Natural killer cell (primary cell): ENCODE measurements at regions not wholly inside any gene's neighbourhood (a gene's known extent, or its start where the extent isn't known, plus 50 kb on each side); places are given as distances from the start of the nearest gene placed in this dataset.

Source experiments
- ATAC-seq, 3 donors: fragments of 150-1000 bp in 2 of 3; fragments of 200-7000 bp in 1 of 3; cut with Tn5 transposase; 1 replicate in 1 of 3; 2 replicates in 2 of 3; pipeline ENCODE4 v1.10.0; 2021; ENCODE audit warnings: mild to moderate bottlenecking in 2 of 3, moderate library complexity in 2 of 3
- DNase-seq, 2 donors: peaks; one replicate each; pipeline versions ENCODE4 v3.0.0 to v3.0.0-alpha.2; 2013 to 2021; ENCODE audit warnings: mixed read lengths in 1 of 2
- H3K27ac ChIP-seq: one replicate; pipeline ENCODE4 v1.5.1; 2013; ENCODE audit warnings: mild to moderate bottlenecking, low read length
- H3K27me3 ChIP-seq: one replicate; pipeline ENCODE4 v1.6.1; 2013; ENCODE audit warnings: low read length; ENCODE audit not compliant: control insufficient read depth, insufficient read depth
- H3K36me3 ChIP-seq: one replicate; pipeline ENCODE4 v1.6.1; 2013; ENCODE audit warnings: low read length; ENCODE audit not compliant: control insufficient read depth, insufficient read depth
- H3K4me1 ChIP-seq: one replicate; pipeline ENCODE4 v1.6.1; 2013; ENCODE audit warnings: low read length; ENCODE audit not compliant: control insufficient read depth, insufficient read depth
- H3K4me3 ChIP-seq: one replicate; pipeline ENCODE4 v1.5.1; 2013; ENCODE audit warnings: low read length
- H3K9me3 ChIP-seq: one replicate; pipeline ENCODE4 v1.6.1; 2013; ENCODE audit warnings: low read length; ENCODE audit not compliant: control insufficient read depth, insufficient read depth
- H3K27ac Mint-ChIP-seq, 2 donors: one replicate each; pipeline ENCODE4 v1.8.0; 2022; ENCODE audit warnings: mild to moderate bottlenecking in 2 of 2, mixed read lengths in 2 of 2, moderate library complexity in 1 of 2
- H3K27me3 Mint-ChIP-seq, 2 donors: one replicate each; pipeline ENCODE4 v1.8.0; 2022; ENCODE audit warnings: low read depth in 2 of 2, mixed read lengths in 2 of 2
- H3K36me3 Mint-ChIP-seq: one replicate; pipeline ENCODE4 v1.8.0; 2022; ENCODE audit warnings: mixed read lengths
- H3K4me1 Mint-ChIP-seq, 2 donors: one replicate each; pipeline ENCODE4 v1.8.0; 2022; ENCODE audit warnings: mixed read lengths in 2 of 2
- H3K4me3 Mint-ChIP-seq: one replicate; pipeline ENCODE4 v1.8.0; 2022; ENCODE audit warnings: mild to moderate bottlenecking, moderate library complexity, mixed read lengths
- H3K9me3 Mint-ChIP-seq, 2 donors: one replicate each; pipeline ENCODE4 v1.8.0; 2022; ENCODE audit warnings: mixed read lengths in 2 of 2
- CTCF ChIP-seq: fragments of 200-600 bp; IDR thresholded peaks from one replicate; pipeline ENCODE4 v1.8.0; 2022; ENCODE audit warnings: antibody characterized with exemption
- WGBS: methylation state at CpG from one replicate; pipeline ENCODE4 v1.1.7; 2013; ENCODE audit warnings: missing lambda C conversion rate; ENCODE audit not compliant: insufficient coverage; 5-methylcytosine and 5-hydroxymethylcytosine counted together
- intact Hi-C: fragments of 100-400 bp; cut with micrococcal nuclease; formaldehyde crosslinking; loops from one replicate; pipeline ENCODE4 v1.14.2; 2022

GRCh38 chr6:166228425-166228824, 60.8 kb upstream of the TBXT start:
- Histone ChIP-seq H3K4me1 (peaks cover 14% of the 10 kb centered on the region), H3K27me3 (peaks cover 25% of the 10 kb centered on the region), H3K9me3 (no peaks in the 10 kb centered on the region), H3K4me3 (no peak overlapping the region), H3K36me3 (no peaks in the 10 kb centered on the region), H3K27ac (no peak overlapping the region)
- ATAC-seq (no peak), DNase-seq (no peak)
- Mint-ChIP-seq H3K36me3 (no peaks in the 10 kb centered on the region), H3K27ac (no peak overlapping the region), H3K4me1 (no peaks in the 10 kb centered on the region), H3K9me3 (no peaks in the 10 kb centered on the region), H3K27me3 (peaks cover 32 to 75% of the 10 kb centered on the region in 2 donors), H3K4me3 (no peak overlapping the region)
- 94% methylated on average over 3 of the region's 3 CpGs for WGBS
- intact Hi-C loops = no loop called here
- no peak for TF ChIP-seq CTCF

- intact Hi-C loops = no loop called here
These were observed 55.4 kb upstream of the TBXT start for GRCh38 chr6:166223079-166223478.

GRCh38 chr6:166222631-166223030, 55.0 kb upstream of the TBXT start:
- Mint-ChIP-seq H3K27me3 (peaks cover 29 to 75% of the 10 kb centered on the region in 2 donors), H3K36me3 (no peaks in the 10 kb centered on the region), H3K4me3 (no peak overlapping the region), H3K27ac (no peak overlapping the region), H3K9me3 (no peaks in the 10 kb centered on the region), H3K4me1 (peaks cover 17 to 18% of the 10 kb centered on the region in 2 donors)
- no peak overlapping the region for H3K4me3 ChIP-seq
- peaks cover 16% of the 10 kb centered on the region for H3K27me3 ChIP-seq
- peaks cover 38% of the 10 kb centered on the region for H3K4me1 ChIP-seq
- H3K36me3 ChIP-seq = no peaks in the 10 kb centered on the region
- WGBS = 81% methylated on average over 9 of the region's 9 CpGs
- no peak for TF ChIP-seq CTCF
- intact Hi-C loops = no loop called here
- DNase-seq (no peak), ATAC-seq (no peak)
- no peak overlapping the region for H3K27ac ChIP-seq
- H3K9me3 ChIP-seq = no peaks in the 10 kb centered on the region

More at GRCh38 chr6:166223079-166223478, 55.4 kb upstream of the TBXT start:
- H3K27me3 ChIP-seq = peaks cover 16% of the 10 kb centered on the region
- no peak for TF ChIP-seq CTCF
- no peak overlapping the region for H3K27ac ChIP-seq
- no peaks in the 10 kb centered on the region for H3K9me3 ChIP-seq
- ATAC-seq (no peak), DNase-seq (no peak)
- H3K4me1 Mint-ChIP-seq = peaks cover 17 to 18% of the 10 kb centered on the region in 2 donors
- H3K36me3 Mint-ChIP-seq = no peaks in the 10 kb centered on the region
- H3K36me3 ChIP-seq = no peaks in the 10 kb centered on the region
- no peak overlapping the region for H3K4me3 ChIP-seq
- H3K27me3 Mint-ChIP-seq = peaks cover 30 to 75% of the 10 kb centered on the region in 2 donors
- no peak overlapping the region for H3K4me3 Mint-ChIP-seq
- H3K27ac Mint-ChIP-seq = no peak overlapping the region
- peaks cover 38% of the 10 kb centered on the region for H3K4me1 ChIP-seq
- WGBS = no CpG with 5 or more reads among the region's 3 CpGs
- no peaks in the 10 kb centered on the region for H3K9me3 Mint-ChIP-seq

GRCh38 chr6:166221636-166222035, 54.0 kb upstream of the TBXT start:
- Mint-ChIP-seq H3K27ac (no peak overlapping the region), H3K4me3 (no peak overlapping the region), H3K36me3 (no peaks in the 10 kb centered on the region), H3K9me3 (no peaks in the 10 kb centered on the region), H3K27me3 (peaks cover 24 to 68% of the 10 kb centered on the region in 2 donors), H3K4me1 (peaks cover 17 to 18% of the 10 kb centered on the region in 2 donors)
- WGBS = 78% methylated on average over 12 of the region's 12 CpGs
- no peak for TF ChIP-seq CTCF
- no peaks in the 10 kb centered on the region for H3K36me3 ChIP-seq
- no peak overlapping the region for H3K27ac ChIP-seq
- peaks cover 16% of the 10 kb centered on the region for H3K27me3 ChIP-seq
- peaks cover 38% of the 10 kb centered on the region for H3K4me1 ChIP-seq
- H3K9me3 ChIP-seq = no peaks in the 10 kb centered on the region
- no peak for ATAC-seq
- no peak overlapping the region for H3K4me3 ChIP-seq
- intact Hi-C loops = no loop called here
- no peak for DNase-seq
